ENCODE measurements at regions not wholly inside any gene's neighbourhood (a gene's known extent, or its start where the extent isn't known, plus 50 kb on each side); places are given as distances from the start of the nearest gene placed in this dataset.

GRCh38 chr4:170729236-170729635 lies 639.5 kb upstream of the AADAT start:
- in situ Hi-C loops (cut with MboI; ENCODE audit: low pct_unique_long_range_greater_than_20kb, low sequenced_read_pairs, unreplicated experiment): no loop called here
- no peak for DNase-seq (ENCODE audit: low spot score)
- TF ChIP-seq, protein P1, sequence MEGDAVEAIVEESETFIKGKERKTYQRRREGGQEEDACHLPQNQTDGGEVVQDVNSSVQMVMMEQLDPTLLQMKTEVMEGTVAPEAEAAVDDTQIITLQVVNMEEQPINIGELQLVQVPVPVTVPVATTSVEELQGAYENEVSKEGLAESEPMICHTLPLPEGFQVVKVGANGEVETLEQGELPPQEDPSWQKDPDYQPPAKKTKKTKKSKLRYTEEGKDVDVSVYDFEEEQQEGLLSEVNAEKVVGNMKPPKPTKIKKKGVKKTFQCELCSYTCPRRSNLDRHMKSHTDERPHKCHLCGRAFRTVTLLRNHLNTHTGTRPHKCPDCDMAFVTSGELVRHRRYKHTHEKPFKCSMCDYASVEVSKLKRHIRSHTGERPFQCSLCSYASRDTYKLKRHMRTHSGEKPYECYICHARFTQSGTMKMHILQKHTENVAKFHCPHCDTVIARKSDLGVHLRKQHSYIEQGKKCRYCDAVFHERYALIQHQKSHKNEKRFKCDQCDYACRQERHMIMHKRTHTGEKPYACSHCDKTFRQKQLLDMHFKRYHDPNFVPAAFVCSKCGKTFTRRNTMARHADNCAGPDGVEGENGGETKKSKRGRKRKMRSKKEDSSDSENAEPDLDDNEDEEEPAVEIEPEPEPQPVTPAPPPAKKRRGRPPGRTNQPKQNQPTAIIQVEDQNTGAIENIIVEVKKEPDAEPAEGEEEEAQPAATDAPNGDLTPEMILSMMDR (IDR thresholded peaks at IDR 0.05; ENCODE audit: extremely low read depth, insufficient read depth, missing control alignments): no peak

- TF ChIP-seq, protein P1 (IDR thresholded peaks at IDR 0.05; ENCODE audit: extremely low read depth, insufficient read depth, missing control alignments): no peak
- DNase-seq (ENCODE audit: low spot score): no peak
- in situ Hi-C loops (cut with MboI; ENCODE audit: low pct_unique_long_range_greater_than_20kb, low sequenced_read_pairs, unreplicated experiment): no loop called here
These were observed 634.4 kb upstream of the AADAT start for GRCh38 chr4:170724191-170724590.

DNA sequence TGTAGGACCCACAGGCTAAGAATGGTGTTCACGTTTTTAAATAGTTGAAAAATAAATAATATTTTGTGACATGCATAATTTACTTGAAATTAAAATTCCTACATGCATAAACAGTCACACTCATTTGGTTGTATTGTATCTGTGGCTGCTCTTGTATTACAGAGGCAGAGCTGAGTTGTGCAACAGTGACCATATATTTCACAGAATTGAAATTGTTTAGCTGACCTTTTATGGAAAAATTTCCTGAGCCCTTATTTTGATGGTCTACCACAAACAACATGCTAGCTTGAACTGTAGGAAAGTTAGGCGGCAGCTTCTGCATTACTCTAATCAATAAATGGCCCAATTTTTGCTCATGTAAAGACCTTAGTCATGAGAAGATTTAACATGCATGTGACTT lies 633.4 kb upstream of the AADAT start:
- no peak for DNase-seq (ENCODE audit: low spot score)
- TF ChIP-seq, protein P1 (IDR thresholded peaks at IDR 0.05; ENCODE audit: extremely low read depth, insufficient read depth, missing control alignments): no peak
- in situ Hi-C loops (cut with MboI; ENCODE audit: low pct_unique_long_range_greater_than_20kb, low sequenced_read_pairs, unreplicated experiment): no loop called here

DNA sequence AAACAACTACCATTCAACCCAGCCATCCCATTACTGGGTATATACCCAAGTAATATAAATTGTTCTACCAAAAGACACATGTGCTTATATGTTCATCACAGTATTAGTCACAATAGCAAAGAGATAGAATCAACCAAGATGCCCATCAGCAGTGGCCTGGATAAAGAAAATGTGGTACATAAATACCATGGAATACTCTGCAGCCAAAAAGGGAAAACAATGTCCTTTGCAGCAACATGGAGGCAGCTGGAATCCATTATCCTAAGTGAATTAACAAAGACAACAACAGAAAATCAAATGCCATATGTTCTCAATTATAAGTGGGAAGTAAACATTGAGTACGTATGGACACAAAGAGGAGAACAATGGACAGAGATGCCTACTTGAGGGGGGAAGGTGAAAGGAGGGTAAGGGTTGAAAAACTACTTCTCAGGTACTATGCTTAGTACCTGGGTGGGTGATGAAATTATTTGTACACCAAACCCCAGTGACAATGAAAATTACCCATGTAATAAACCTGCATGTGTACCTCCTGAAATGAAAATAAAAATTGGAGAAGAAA lies 632.1 kb upstream of the AADAT start:
- in situ Hi-C loops (cut with MboI; ENCODE audit: low pct_unique_long_range_greater_than_20kb, low sequenced_read_pairs, unreplicated experiment): no loop called here
- DNase-seq (ENCODE audit: low spot score): no peak

DNA sequence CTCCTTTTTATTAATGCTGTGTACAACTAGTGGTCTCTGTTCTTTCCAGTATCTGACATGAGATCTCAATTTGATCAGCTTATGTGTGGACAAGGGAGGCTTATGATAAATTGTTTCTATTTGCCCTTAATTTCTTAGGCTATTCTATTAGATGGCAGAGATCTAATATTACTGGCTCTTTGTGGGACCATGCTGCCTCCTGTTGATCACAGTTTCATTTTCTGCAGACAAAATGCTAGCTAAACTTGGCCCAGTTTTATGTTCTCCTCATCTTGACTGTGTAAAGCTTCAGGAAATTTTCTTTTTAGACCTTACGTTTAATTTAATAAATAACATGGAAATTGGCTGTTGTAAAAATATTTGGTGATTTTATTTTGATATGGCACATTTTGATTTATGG lies 627.1 kb upstream of the AADAT start:
- TF ChIP-seq, protein P1 (IDR thresholded peaks at IDR 0.05; ENCODE audit: extremely low read depth, insufficient read depth, missing control alignments): peak; percentile 28
- DNase-seq (ENCODE audit: low spot score): no peak
- in situ Hi-C loops (cut with MboI; ENCODE audit: low pct_unique_long_range_greater_than_20kb, low sequenced_read_pairs, unreplicated experiment): no loop called here

More for the DNA sequence above, 632.1 kb upstream of the AADAT start:
- TF ChIP-seq, protein P1 (IDR thresholded peaks at IDR 0.05; ENCODE audit: extremely low read depth, insufficient read depth, missing control alignments): no peak

DNA sequence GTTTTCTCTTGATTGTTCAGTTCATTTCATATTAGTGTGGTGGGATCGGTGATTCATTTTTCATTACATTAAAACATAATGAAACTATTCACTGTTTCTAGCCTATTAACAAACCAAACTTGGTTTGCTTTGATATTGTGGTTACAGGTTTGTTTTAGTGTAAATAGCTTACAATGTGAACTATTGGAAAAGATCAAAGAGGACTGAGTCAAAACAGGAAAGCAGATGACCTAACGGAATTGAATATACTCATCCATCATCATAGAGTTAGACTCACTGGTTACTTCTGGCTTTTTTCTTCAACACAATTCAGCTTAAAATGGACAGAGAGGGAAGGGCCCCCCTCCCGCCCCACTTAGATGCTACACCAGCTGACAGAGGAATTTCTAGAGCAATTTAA lies 616.2 kb upstream of the AADAT start:
- in situ Hi-C loops (cut with MboI; ENCODE audit: low pct_unique_long_range_greater_than_20kb, low sequenced_read_pairs, unreplicated experiment): no loop called here
- TF ChIP-seq, protein P1 (IDR thresholded peaks at IDR 0.05; ENCODE audit: extremely low read depth, insufficient read depth, missing control alignments): no peak
- DNase-seq (ENCODE audit: low spot score): no peak

DNA sequence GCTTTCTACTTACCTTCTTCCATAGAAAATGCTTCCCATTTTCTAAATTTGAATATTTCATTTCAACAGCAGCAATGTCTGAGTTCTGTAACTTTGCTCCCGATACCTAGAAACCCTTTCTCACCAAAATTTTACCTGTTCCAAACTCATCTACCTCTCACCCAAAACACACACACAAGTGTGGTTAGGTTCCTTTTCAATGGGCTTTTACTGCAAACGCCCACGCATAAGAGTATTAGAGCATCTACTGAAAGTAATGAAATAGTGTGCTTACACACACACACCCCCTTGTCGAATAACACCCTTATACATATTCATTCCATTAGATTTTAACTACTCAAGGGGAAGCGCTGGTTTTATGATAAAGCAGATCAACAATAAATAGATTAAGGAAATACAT lies 610.3 kb upstream of the AADAT start:
- no peak for DNase-seq (ENCODE audit: low spot score)
- TF ChIP-seq, protein P1 (IDR thresholded peaks at IDR 0.05; ENCODE audit: extremely low read depth, insufficient read depth, missing control alignments): no peak
- in situ Hi-C loops (cut with MboI; ENCODE audit: low pct_unique_long_range_greater_than_20kb, low sequenced_read_pairs, unreplicated experiment): no loop called here

Measured in GM13977 (cell line).